ENCODE measurements at regions not wholly inside any gene's neighbourhood (a gene's known extent, or its start where the extent isn't known, plus 50 kb on each side); places are given as distances from the start of the nearest gene placed in this dataset.

- TF ChIP-seq CTCF (IDR thresholded peaks at IDR 0.05) (no peak), POLR2A (IDR thresholded peaks at IDR 0.05) (no peak)
Measured at GRCh38 chr6:6795393-6795792, 206.9 kb downstream of the LY86 start.
